GM10248 (cell line): ENCODE measurements at regions not wholly inside any gene's neighbourhood (a gene's known extent, or its start where the extent isn't known, plus 50 kb on each side); places are given as distances from the start of the nearest gene placed in this dataset.

ENCODE experiments used
- CTCF ChIA-PET: fragments of 300-600 bp; sonication (Branson Sonifier 250); formaldehyde crosslinking; extraction: SDS; loops from one replicate; lab custom pipeline; 2021; ENCODE audit warnings: antibody characterized with exemption; lab: Yijun Ruan, JAX
- POLR2A ChIA-PET: fragments of 350-650 bp; sonication (Branson Sonifier 250); formaldehyde crosslinking; extraction: SDS; loops from one replicate; lab custom pipeline; 2020; ENCODE audit warnings: antibody characterized with exemption; lab: Yijun Ruan, JAX
- DNase-seq: peaks from one replicate; pipeline ENCODE4 v3.0.0; 2012; ENCODE audit errors: extremely low spot score
- CTCF ChIP-seq: IDR thresholded peaks from 2 replicates; pipeline ENCODE4 v1.5.1; 2012; ENCODE audit warnings: mild to moderate bottlenecking, low read depth; ENCODE audit errors: extremely low read depth, missing control alignments, control extremely low read depth

DNA sequence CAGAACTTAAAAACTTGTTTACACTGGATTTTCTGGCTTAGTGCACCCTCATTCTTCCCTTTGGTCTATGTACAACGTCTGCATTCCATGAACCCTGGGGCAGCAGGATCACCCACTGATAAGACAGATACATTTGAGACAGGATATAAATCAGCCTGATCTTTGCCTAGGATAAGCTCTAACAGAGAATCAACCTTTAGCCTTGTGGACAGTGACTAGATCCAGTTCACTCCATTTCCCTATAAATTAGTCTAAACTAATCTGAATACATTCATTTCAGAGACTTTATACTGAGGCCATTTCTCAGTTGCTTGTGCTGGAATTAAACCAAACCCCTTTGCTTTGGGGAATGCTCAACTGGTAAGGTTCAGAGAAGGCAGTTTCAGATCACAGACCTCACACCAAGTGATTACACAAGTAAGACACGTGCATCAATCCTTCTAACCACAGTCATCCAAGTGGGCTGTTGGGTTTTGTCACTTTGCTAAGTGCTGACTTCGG, 639.8 kb upstream of the FZD8 start:
- no peak for DNase-seq

DNA sequence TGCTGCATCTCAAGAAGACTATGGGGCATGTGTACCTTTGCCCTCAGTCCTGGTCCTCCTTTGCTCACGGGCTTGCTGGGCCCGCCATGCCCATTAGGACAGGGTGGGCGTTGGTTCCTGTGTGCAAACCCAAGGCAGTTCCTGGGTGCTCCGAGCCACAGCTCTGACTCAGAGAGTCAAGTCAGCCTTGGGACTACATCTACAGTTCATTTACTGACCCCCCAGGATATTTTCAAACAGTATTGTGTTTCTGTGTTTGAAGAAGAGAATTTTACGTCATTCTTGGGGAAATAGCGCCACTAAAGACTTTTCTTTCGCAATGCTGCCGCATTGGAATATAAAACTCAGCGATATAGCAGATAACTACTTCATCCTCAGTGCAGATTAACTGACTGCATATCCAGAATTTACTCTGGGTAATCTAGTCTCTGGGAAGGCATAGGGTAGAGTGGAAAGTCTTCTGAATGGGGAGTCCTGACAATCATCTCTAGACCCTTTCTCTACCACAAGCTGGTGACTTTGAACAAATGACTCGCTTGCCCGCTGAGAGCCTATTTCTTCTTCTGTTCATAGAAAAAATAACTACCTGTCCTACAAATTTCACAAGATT, 638.9 kb upstream of the FZD8 start:
- ChIA-PET CTCF (interaction anchor here (0.6 kb wide), 1 partner anchor 564 kb away, joined by 3 read pairs; no protein-coding TSS in a partner anchor), POLR2A (no interaction called here)
- TF ChIP-seq CTCF, result no peak
- DNase-seq, result no peak

More for the DNA sequence above, 639.8 kb upstream of the FZD8 start:
- POLR2A ChIA-PET, result no interaction called here
- no peak for TF ChIP-seq CTCF
- CTCF ChIA-PET, result no interaction called here

GRCh38 chr10:36280321-36280741, 638.2 kb upstream of the FZD8 start:
- DNase-seq, result no peak
- no peak for TF ChIP-seq CTCF
- ChIA-PET CTCF (no interaction called here), POLR2A (no interaction called here)

- ChIA-PET CTCF (no interaction called here), POLR2A (no interaction called here)
- no peak for DNase-seq
- no peak for TF ChIP-seq CTCF
These were observed 636.1 kb upstream of the FZD8 start for GRCh38 chr10:36278176-36278575.

DNA sequence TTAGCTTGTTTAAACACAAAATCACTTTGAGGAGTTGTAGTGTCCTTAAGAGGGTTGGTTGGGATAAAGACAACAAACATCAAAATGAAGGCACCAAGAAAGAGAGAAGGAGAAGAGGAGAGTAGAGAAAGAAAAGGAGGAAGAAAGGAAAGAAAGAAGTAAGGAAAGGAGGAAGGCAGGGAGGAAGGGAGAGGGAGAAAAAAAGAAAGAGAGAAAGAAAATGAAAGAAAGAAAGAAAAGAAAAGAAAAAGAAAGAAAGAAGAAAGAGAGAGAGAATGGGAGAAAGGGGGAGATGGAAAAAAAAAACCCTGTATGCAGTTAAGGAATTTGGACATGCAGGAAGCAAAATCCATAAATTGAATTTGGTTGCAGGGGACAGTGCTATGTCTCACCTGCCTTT, 635.4 kb upstream of the FZD8 start:
- ChIA-PET CTCF (no interaction called here), POLR2A (no interaction called here)
- no peak for TF ChIP-seq CTCF
- no peak for DNase-seq

GRCh38 chr10:36271627-36272340, 629.7 kb upstream of the FZD8 start:
- CTCF ChIA-PET, result no interaction called here
- DNase-seq, result no peak
- TF ChIP-seq CTCF, result no peak
- POLR2A ChIA-PET, result no interaction called here
